Loucy (cell line): ENCODE measurements at regions not wholly inside any gene's neighbourhood (a gene's known extent, or its start where the extent isn't known, plus 50 kb on each side); places are given as distances from the start of the nearest gene placed in this dataset.

Experiments
- H2AFZ ChIP-seq: fragments of 200-600 bp; sonication (generic); 2 replicates; pipeline ENCODE4 v1.6.0; 2016; ENCODE audit warnings: antibody characterized with exemption, mild to moderate bottlenecking, low read length, moderate library complexity
- H3F3A ChIP-seq: fragments of 200-600 bp; 2 replicates; pipeline ENCODE4 v1.6.0; 2016; ENCODE audit warnings: antibody characterized with exemption, low read depth, mild to moderate bottlenecking
- H3K27me3 ChIP-seq: fragments of 200-600 bp; sonication (generic); 2 replicates; pipeline ENCODE4 v1.6.1; 2014; ENCODE audit warnings: low read length, mild to moderate bottlenecking; ENCODE audit not compliant: insufficient read depth, poor library complexity, severe bottlenecking
- H3K36me3 ChIP-seq: fragments of 200-600 bp; sonication (generic); 2 replicates; pipeline ENCODE4 v1.6.1; 2016; ENCODE audit warnings: low read length; ENCODE audit not compliant: insufficient read depth
- H3K4me1 ChIP-seq: fragments of 200-600 bp; sonication (generic); 2 replicates; pipeline ENCODE4 v1.5.1; 2014; ENCODE audit warnings: low read length, mild to moderate bottlenecking; ENCODE audit not compliant: insufficient read depth, poor library complexity, severe bottlenecking
- H3K4me2 ChIP-seq: fragments of 200-600 bp; sonication (generic); 2 replicates; pipeline ENCODE4 v1.6.0; 2014; ENCODE audit warnings: antibody characterized with exemption, low read length, low read depth, mild to moderate bottlenecking; ENCODE audit not compliant: poor library complexity, severe bottlenecking
- H3K4me3 ChIP-seq: fragments of 200-600 bp; sonication (generic); 2 replicates; pipeline ENCODE4 v1.5.1; 2014; ENCODE audit warnings: low read length, mild to moderate bottlenecking, mixed read lengths; ENCODE audit not compliant: poor library complexity, severe bottlenecking
- H3K79me2 ChIP-seq: fragments of 200-600 bp; sonication (generic); 2 replicates; pipeline ENCODE4 v1.6.1; 2014; ENCODE audit warnings: low read length; ENCODE audit not compliant: insufficient read depth
- H3K9ac ChIP-seq: fragments of 200-600 bp; sonication (generic); 2 replicates; pipeline ENCODE4 v1.6.0; 2014; ENCODE audit warnings: mild to moderate bottlenecking, low read depth, low read length, moderate library complexity; ENCODE audit not compliant: poor library complexity, severe bottlenecking
- H3K9me2 ChIP-seq: fragments of 200-600 bp; sonication (generic); replicated peaks from 2 replicates; pipeline ENCODE4 v1.6.1; 2016; ENCODE audit warnings: low read depth, low read length, mixed read lengths
- H3K9me3 ChIP-seq: fragments of 200-600 bp; sonication (generic); 2 replicates; pipeline ENCODE4 v1.6.1; 2014; ENCODE audit warnings: mild to moderate bottlenecking, antibody characterized with exemption, low read length, low read depth; ENCODE audit not compliant: insufficient read depth
- H4K20me1 ChIP-seq: fragments of 200-600 bp; sonication (generic); 2 replicates; pipeline ENCODE4 v1.6.0; 2014; ENCODE audit warnings: antibody characterized with exemption, low read length, mild to moderate bottlenecking; ENCODE audit not compliant: insufficient read depth, poor library complexity, severe bottlenecking
- EZH2phosphoT487 ChIP-seq: fragments of 200-600 bp; IDR thresholded peaks from 2 replicates; pipeline ENCODE4 v1.6.1; 2018; ENCODE audit warnings: antibody characterized with exemption, mild to moderate bottlenecking, moderate library complexity, borderline replicate concordance
- TF ChIP-seq, protein P1 (sequence below): fragments of 200-600 bp; sonication (generic); conservative IDR thresholded peaks from 2 replicates; pipeline ENCODE4 v1.5.1; 2014; ENCODE audit warnings: mild to moderate bottlenecking, antibody characterized with exemption, low read length

- Histone ChIP-seq H3K4me1 (peaks cover 10% of the 10 kb centered on the region), H2AFZ (no peak overlapping the region), H4K20me1 (no peaks in the 10 kb centered on the region), H3K4me2 (no peak overlapping the region), H3K4me3 (no peak overlapping the region), H3K36me3 (no peaks in the 10 kb centered on the region), H3F3A (no peaks in the 10 kb centered on the region), H3K9ac (no peak overlapping the region), H3K9me2 (no peaks in the 10 kb centered on the region), H3K79me2 (no peaks in the 10 kb centered on the region), H3K9me3 (no peaks in the 10 kb centered on the region), H3K27me3 (no peaks in the 10 kb centered on the region)
- no peak for TF ChIP-seq EZH2phosphoT487
- TF ChIP-seq, protein P1, sequence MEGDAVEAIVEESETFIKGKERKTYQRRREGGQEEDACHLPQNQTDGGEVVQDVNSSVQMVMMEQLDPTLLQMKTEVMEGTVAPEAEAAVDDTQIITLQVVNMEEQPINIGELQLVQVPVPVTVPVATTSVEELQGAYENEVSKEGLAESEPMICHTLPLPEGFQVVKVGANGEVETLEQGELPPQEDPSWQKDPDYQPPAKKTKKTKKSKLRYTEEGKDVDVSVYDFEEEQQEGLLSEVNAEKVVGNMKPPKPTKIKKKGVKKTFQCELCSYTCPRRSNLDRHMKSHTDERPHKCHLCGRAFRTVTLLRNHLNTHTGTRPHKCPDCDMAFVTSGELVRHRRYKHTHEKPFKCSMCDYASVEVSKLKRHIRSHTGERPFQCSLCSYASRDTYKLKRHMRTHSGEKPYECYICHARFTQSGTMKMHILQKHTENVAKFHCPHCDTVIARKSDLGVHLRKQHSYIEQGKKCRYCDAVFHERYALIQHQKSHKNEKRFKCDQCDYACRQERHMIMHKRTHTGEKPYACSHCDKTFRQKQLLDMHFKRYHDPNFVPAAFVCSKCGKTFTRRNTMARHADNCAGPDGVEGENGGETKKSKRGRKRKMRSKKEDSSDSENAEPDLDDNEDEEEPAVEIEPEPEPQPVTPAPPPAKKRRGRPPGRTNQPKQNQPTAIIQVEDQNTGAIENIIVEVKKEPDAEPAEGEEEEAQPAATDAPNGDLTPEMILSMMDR = no peak
Measured at GRCh38 chr7:25361387-25361786, 133.1 kb upstream of the NPVF start.

DNA sequence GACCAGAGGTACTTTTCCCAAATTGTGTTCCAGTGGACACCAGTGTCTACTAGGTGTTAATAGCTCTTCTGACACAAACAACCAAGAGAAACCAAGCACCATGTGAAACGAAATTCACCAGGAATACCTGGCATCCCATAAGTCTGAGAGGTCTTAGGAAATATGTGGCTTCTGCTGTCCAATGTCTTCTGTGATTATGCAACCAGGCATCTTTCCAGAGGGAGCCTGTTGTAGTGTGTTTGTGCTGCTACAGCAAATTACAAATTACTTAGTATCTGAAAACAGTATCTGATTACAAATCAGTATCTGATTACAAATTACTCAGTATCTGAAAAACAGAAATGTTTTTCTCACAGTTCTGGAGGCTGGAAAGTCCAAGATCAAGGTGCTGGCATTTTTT lies 133.6 kb upstream of the NPVF start:
- no peak overlapping the region for H3K9ac ChIP-seq
- H3K36me3 ChIP-seq = no peaks in the 10 kb centered on the region
- H3K9me2 ChIP-seq = no peaks in the 10 kb centered on the region
- no peaks in the 10 kb centered on the region for H3K9me3 ChIP-seq
- no peaks in the 10 kb centered on the region for H3K27me3 ChIP-seq
- H3K4me2 ChIP-seq = no peak overlapping the region
- H3K4me3 ChIP-seq = no peak overlapping the region
- no peak overlapping the region for H2AFZ ChIP-seq
- peaks cover 10% of the 10 kb centered on the region for H3K4me1 ChIP-seq
- no peaks in the 10 kb centered on the region for H4K20me1 ChIP-seq
- H3F3A ChIP-seq = no peaks in the 10 kb centered on the region
- H3K79me2 ChIP-seq = no peaks in the 10 kb centered on the region
- TF ChIP-seq, protein P1 = no peak
- no peak for TF ChIP-seq EZH2phosphoT487

GRCh38 chr7:25368599-25369201 lies 140.4 kb upstream of the NPVF start:
- Histone ChIP-seq H2AFZ (no peak overlapping the region), H3K4me2 (peak overlapping the region; percentile 2), H3F3A (no peaks in the 10 kb centered on the region), H3K4me3 (no peak overlapping the region), H3K79me2 (no peaks in the 10 kb centered on the region), H3K36me3 (no peaks in the 10 kb centered on the region), H3K9me2 (no peaks in the 10 kb centered on the region), H3K4me1 (peaks cover 7% of the 10 kb centered on the region), H3K9ac (no peak overlapping the region), H3K9me3 (0 out of 2 replicates have a peak, but pooled peaks cover 6% of the 10 kb centered on the region), H3K27me3 (no peaks in the 10 kb centered on the region), H4K20me1 (no peaks in the 10 kb centered on the region)
- no peak for TF ChIP-seq EZH2phosphoT487
- TF ChIP-seq, protein P1 = no peak
